ENCODE measurements at regions not wholly inside any gene's neighbourhood (a gene's known extent, or its start where the extent isn't known, plus 50 kb on each side); places are given as distances from the start of the nearest gene placed in this dataset.
"Not testable (repeated sequence)": the region's sequence is repeated elsewhere in the genome, so short reads cannot be mapped to it uniquely, and the experiment has no call there.

DNA sequence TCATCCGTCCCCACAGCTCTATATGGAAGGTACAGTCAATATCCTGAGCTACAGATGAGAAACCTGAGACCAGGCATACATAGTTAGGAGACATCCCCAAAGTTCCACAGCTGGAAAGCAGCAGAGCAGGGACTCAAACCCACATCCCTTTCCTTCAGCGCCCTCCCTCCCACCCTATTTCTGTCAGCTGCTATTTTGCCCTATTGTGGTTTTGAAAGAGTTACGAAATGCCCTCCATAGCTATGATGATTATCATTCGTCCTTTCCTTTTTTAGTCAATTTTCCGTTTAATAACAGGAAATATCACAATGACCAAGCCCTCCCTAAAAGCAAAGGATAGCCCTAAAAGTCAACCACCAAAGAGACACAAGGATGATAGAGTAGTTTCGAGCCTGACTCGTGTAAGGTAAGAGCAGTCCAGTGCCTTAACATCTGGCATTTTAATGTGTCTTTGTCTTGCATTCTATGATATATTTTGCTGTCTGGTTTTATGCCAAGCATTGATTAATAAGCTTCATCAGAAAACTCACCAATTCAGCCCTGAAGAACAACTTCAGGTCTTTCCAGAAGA, 264.3 kb upstream of the NBPF12 start:
- not testable (repeated sequence) for H3K9me3 Mint-ChIP-seq (ENCODE audit: low read depth); DNase-seq (ENCODE audit: low spot score, unreplicated experiment); H3K4me3 Mint-ChIP-seq (ENCODE audit: low read depth); H3K36me3 Mint-ChIP-seq (ENCODE audit: insufficient read depth); H3K4me1 Mint-ChIP-seq (ENCODE audit: low read depth); H3K27ac Mint-ChIP-seq; H3K27me3 Mint-ChIP-seq

DNA sequence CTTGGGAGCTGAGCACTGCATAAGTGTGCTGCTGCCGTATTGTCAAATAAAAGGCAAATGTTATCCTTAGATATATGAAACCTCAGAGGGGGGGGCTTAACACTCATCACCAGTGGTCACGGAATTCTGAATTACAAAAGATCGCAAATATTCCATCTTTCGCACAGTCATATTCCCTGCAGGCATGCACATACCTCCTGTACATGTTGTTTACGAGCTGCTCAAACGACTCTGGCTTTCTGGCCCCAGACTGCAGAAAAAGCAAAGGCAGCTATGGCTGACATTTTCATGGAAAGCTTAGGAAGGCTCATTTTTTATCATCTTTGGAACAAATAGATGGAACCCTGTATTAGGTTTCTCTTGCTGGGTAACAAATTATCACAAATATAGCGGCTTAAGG, 265.5 kb upstream of the NBPF12 start:
- H3K36me3 Mint-ChIP-seq (ENCODE audit: insufficient read depth); DNase-seq (ENCODE audit: low spot score, unreplicated experiment); H3K27me3 Mint-ChIP-seq; H3K9me3 Mint-ChIP-seq (ENCODE audit: low read depth); H3K27ac Mint-ChIP-seq; H3K4me3 Mint-ChIP-seq (ENCODE audit: low read depth); H3K4me1 Mint-ChIP-seq (ENCODE audit: low read depth): not testable (repeated sequence)

DNA sequence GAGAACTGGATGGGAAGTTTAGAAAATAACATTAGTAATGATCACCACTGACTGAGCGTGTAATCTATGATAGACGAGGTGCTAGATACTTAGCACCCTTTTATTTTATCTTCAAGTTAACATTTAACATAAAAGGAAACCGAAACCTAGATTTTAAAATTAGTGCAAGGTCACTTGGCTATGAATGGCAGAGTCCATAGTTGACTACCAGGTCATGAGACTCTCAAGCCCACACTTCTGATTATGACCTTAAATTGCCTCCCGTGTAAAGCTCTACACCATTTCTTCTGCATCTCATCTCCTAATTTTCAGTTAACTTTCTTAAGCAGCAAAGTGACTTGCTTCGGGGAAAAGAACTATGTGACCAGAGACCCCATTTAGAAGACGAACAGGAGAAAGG, 266.5 kb upstream of the NBPF12 start:
- not testable (repeated sequence) for H3K9me3 Mint-ChIP-seq (ENCODE audit: low read depth); H3K36me3 Mint-ChIP-seq (ENCODE audit: insufficient read depth); H3K4me1 Mint-ChIP-seq (ENCODE audit: low read depth); H3K4me3 Mint-ChIP-seq (ENCODE audit: low read depth); H3K27ac Mint-ChIP-seq; DNase-seq (ENCODE audit: low spot score, unreplicated experiment); H3K27me3 Mint-ChIP-seq

DNA sequence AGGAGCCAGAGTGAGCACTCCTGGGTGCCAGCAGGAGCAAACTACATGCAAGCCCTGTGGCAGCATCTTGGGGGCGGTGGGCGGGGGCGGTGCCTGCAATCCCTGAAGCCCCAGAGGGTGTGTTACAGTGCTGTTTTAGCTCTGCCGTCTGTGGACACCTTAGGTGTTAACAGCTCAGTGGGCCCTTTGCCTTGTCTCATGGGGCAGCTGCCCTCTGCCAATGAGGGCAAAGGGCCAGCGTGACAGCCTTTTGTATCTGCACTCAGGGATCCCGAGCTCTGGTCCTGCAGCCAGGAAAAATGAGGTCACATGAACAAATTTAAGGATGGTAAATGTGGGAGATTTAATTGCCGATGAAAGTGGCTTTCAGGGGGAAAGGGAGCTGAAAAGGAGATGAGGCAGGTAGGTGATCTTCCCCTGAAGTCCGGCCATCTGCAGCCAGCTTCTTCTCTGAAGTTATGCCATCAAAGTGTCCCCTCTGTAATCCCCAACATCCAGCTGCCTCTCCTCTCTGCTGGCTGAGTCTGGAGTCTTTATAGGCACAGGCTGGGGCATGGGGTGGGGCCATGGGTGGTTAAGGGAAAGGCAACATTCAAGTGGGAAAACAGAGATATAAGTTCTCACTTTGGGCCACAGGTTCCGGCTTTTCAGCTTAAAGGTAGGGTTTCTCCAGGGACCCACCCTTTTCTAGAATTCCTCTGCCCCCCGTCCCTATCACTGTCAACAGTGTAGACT, 267.1 kb upstream of the NBPF12 start:
- H3K27ac Mint-ChIP-seq; DNase-seq (ENCODE audit: low spot score, unreplicated experiment); H3K27me3 Mint-ChIP-seq; H3K9me3 Mint-ChIP-seq (ENCODE audit: low read depth); H3K4me3 Mint-ChIP-seq (ENCODE audit: low read depth); H3K4me1 Mint-ChIP-seq (ENCODE audit: low read depth); H3K36me3 Mint-ChIP-seq (ENCODE audit: insufficient read depth): not testable (repeated sequence)

DNA sequence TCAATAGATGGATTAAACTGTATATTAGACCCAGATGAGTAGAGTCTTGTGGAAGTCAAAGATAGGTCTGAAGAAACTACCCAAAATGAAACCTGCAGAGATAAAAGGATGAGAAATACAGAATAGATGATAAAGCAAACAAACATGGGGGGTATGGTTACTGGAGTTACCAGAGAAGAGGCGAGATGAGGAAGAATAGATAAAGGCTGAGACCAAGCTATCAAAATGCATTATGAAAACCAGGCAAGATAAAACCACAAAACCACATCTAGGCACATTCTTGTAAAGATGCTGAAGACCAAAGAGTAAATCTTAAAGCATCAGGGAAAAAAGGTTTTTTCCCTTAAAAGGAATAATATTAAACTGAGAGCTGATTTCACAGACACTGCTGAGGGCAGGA, 271.8 kb upstream of the NBPF12 start:
- not testable (repeated sequence) for H3K4me3 Mint-ChIP-seq (ENCODE audit: low read depth); H3K27ac Mint-ChIP-seq; H3K36me3 Mint-ChIP-seq (ENCODE audit: insufficient read depth); DNase-seq (ENCODE audit: low spot score, unreplicated experiment); H3K4me1 Mint-ChIP-seq (ENCODE audit: low read depth); H3K9me3 Mint-ChIP-seq (ENCODE audit: low read depth); H3K27me3 Mint-ChIP-seq

DNA sequence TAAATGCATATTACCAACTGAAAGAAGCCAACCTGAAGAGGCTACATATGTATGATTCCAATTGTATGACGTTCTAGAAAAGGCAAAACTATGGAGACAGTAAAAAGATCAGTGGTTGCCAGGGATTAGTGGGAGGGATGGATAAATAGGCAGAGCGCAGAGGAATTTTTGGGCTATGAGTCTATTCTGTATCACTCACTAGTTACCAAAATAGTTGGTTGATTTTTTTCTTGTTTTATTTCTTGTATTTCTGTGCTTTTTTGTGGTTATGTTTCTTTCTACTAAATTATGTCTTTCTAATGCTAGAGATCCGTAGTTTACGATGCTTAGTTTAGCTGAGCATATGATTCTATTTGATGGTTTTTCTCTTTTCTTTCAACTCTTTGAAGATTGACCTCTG, 277.9 kb upstream of the NBPF12 start:
- H3K27ac Mint-ChIP-seq; DNase-seq (ENCODE audit: low spot score, unreplicated experiment); H3K9me3 Mint-ChIP-seq (ENCODE audit: low read depth); H3K36me3 Mint-ChIP-seq (ENCODE audit: insufficient read depth); H3K27me3 Mint-ChIP-seq; H3K4me1 Mint-ChIP-seq (ENCODE audit: low read depth); H3K4me3 Mint-ChIP-seq (ENCODE audit: low read depth): not testable (repeated sequence)

DNA sequence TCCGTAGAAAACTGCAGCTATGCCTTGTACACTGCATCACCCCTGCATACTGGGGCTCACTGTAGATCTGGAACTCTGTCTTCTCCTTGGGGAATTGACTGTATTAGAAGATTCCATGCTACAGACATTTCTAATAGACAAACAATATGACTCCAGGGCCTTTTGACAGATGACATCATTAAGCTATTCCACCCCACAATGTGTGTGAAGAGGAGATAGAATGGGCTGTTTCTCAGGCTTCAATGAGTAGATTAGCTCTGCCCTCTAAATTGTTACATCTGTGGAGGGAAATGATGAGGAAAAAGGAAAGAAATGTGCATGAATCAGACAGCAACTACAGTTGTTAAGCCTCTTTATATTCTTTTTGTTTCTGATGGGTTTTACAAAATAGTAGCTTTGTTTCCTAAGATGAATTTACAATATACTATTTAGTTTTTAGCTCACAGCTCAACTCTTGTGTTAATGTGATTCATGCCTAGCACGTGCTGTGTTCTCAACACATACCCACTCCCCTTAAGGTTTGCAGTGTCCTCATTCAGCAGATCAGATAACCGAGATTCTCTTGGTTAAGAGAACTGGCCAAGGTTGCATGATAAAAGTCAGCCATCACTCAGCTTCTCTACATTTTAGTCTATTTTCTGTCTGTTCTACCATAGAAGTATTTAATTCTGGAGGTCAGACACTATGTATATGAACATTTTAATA, 281.6 kb upstream of the NBPF12 start:
- not testable (repeated sequence) for H3K9me3 Mint-ChIP-seq (ENCODE audit: low read depth); H3K27ac Mint-ChIP-seq; H3K4me1 Mint-ChIP-seq (ENCODE audit: low read depth); DNase-seq (ENCODE audit: low spot score, unreplicated experiment); H3K36me3 Mint-ChIP-seq (ENCODE audit: insufficient read depth); H3K4me3 Mint-ChIP-seq (ENCODE audit: low read depth); H3K27me3 Mint-ChIP-seq

DNA sequence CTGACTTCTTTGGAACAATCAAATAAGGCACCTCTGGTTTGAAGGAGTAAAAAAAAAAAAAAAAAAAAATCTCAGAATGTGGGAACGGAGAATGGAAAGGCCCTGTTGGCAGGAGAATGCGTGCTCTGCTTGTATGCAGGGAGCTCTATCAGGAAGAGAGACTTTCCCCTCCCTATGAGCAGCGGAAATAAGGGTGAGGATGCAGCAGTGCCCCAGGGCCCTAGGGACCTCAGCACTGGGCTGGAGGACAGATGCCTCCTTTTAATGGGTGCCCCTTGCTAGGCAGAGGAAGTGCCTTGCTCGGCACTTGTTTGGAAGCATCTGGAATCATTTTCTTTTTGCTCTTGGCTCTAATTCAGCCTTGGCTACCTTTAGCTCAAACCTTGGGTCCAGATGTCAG, 283.4 kb upstream of the NBPF12 start:
- not testable (repeated sequence) for H3K27me3 Mint-ChIP-seq; H3K27ac Mint-ChIP-seq; H3K9me3 Mint-ChIP-seq (ENCODE audit: low read depth); H3K4me1 Mint-ChIP-seq (ENCODE audit: low read depth); DNase-seq (ENCODE audit: low spot score, unreplicated experiment); H3K36me3 Mint-ChIP-seq (ENCODE audit: insufficient read depth); H3K4me3 Mint-ChIP-seq (ENCODE audit: low read depth)

DNA sequence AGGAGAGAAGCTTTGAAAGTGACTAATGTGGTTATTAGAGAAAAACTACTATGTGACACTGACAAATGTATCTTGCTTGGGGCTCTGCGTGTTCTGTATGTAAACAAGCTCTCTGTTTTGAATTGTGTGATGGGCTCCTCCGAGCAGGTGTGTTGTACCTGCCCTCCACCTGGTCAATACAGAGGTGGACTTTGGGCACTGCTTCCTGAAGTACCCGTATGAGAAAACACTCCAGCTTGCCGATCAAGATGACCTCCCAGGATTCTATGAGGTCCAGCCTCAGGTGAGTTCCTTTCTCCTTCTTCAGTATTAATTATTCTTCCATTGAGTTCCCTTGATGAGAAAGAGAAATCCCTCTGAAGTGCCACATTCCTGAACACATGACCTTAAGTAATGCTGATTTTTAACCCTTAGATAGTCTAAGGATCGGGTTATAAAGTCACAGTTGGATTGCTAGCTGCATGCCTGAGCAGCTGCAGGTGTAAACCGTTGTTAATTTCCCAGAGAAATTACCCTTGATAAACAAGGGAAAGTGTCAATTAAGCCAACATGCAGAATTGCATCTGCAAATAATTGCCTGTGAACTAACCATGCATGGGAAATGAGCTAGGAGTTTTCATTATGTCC, 292.0 kb upstream of the NBPF12 start:
- H3K36me3 Mint-ChIP-seq (ENCODE audit: insufficient read depth); H3K27me3 Mint-ChIP-seq; H3K9me3 Mint-ChIP-seq (ENCODE audit: low read depth); H3K27ac Mint-ChIP-seq; H3K4me1 Mint-ChIP-seq (ENCODE audit: low read depth); DNase-seq (ENCODE audit: low spot score, unreplicated experiment); H3K4me3 Mint-ChIP-seq (ENCODE audit: low read depth): not testable (repeated sequence)

DNA sequence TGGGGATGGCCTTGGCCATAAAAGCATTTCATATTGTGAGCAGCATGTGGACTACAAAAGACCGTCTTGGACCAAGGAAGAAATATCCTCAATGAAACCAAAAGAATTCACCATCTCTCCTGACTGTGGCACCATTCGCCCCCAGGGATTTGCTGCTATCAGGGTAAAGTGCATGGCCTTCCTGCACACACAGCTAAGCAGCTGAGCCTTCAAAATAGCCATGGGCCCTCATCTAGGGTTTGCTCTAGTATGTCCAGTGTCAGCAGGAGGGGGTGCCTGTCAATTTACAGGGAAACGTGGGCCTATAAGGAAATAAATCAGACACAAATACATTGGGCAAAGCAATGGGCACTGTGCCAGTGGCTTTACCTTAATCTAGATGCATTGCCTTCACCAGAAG, 296.6 kb upstream of the NBPF12 start:
- H3K4me1 Mint-ChIP-seq (ENCODE audit: low read depth); H3K27ac Mint-ChIP-seq; DNase-seq (ENCODE audit: low spot score, unreplicated experiment); H3K4me3 Mint-ChIP-seq (ENCODE audit: low read depth); H3K27me3 Mint-ChIP-seq; H3K36me3 Mint-ChIP-seq (ENCODE audit: insufficient read depth); H3K9me3 Mint-ChIP-seq (ENCODE audit: low read depth): not testable (repeated sequence)

DNA sequence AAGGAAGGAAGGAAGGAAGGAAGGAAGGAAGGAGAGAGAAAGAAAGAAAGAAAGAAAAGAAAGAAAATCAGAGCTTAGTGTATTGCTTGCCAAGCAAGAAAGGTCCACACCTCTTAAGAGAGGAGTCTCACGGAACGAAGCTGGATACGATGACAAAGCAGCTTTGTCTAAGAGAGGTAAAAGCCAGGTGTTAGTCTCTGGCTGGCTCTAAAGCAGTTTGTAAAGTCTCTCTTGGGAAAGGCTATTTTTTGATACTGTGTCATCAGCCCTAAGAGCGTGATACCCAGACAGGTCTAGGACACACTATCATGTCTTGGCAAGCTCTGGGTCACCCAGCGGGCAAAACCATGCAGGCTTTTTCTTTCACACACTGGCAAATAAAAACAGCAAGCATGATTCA, 297.5 kb upstream of the NBPF12 start:
- H3K27me3 Mint-ChIP-seq; H3K4me1 Mint-ChIP-seq (ENCODE audit: low read depth); H3K27ac Mint-ChIP-seq: not testable (repeated sequence)

DNA sequence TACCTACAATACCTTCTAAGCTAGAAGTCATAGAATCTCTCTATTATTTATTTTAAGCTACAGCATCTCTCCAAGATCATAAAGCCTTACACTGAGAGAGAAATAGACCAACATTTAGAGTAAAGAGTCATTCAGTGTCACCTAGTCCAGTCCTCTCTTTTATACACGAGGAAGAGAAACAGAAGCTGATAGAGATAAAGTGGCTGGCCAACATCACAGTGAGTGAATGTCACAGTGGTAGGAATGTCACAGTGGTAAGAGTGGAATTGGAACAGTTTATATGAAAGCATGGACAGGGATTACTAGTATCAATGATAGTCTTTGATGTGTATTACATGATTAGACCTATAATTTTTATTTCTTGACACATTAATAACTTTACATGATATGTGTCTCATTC, 307.8 kb upstream of the NBPF12 start:
- H3K36me3 Mint-ChIP-seq (ENCODE audit: insufficient read depth); H3K27me3 Mint-ChIP-seq; H3K4me1 Mint-ChIP-seq (ENCODE audit: low read depth); H3K9me3 Mint-ChIP-seq (ENCODE audit: low read depth); H3K4me3 Mint-ChIP-seq (ENCODE audit: low read depth); H3K27ac Mint-ChIP-seq; DNase-seq (ENCODE audit: low spot score, unreplicated experiment): not testable (repeated sequence)

More for the DNA sequence above, 297.5 kb upstream of the NBPF12 start:
- H3K4me3 Mint-ChIP-seq (ENCODE audit: low read depth); H3K9me3 Mint-ChIP-seq (ENCODE audit: low read depth); H3K36me3 Mint-ChIP-seq (ENCODE audit: insufficient read depth); DNase-seq (ENCODE audit: low spot score, unreplicated experiment): not testable (repeated sequence)

DNA sequence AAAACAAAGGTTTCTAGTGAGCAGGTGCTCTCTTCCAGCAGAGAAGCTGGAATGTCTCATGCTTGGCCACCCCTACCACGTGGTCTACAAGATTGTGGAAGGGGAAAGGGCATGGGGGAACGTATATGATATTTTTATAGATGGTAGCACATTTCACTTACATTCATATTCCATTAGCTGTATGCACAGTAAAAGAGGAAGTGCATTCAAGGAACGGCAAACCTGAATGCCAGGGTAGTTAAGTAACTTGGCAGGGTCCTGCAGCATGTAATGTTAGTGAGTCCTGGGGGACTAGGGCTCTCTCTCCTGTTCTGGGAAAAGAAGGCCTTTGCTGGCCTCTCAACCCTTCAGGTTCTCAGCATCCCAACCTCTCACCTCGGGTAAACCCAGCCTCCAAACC, 319.5 kb upstream of the NBPF12 start:
- not testable (repeated sequence) for DNase-seq (ENCODE audit: low spot score, unreplicated experiment); H3K9me3 Mint-ChIP-seq (ENCODE audit: low read depth); H3K27ac Mint-ChIP-seq; H3K4me1 Mint-ChIP-seq (ENCODE audit: low read depth); H3K36me3 Mint-ChIP-seq (ENCODE audit: insufficient read depth); H3K27me3 Mint-ChIP-seq; H3K4me3 Mint-ChIP-seq (ENCODE audit: low read depth)
